AG04450 (cell line): ENCODE measurements at regions not wholly inside any gene's neighbourhood (a gene's known extent, or its start where the extent isn't known, plus 50 kb on each side); places are given as distances from the start of the nearest gene placed in this dataset.

Experiments used
- CTCF ChIA-PET: fragments of 300-600, 350-600 bp; formaldehyde crosslinking; extraction: SDS; loops from one replicate; lab custom pipeline; 2022; ENCODE audit warnings: antibody characterized with exemption, inconsistent platforms; lab: Charles Lee
- POLR2A ChIA-PET: fragments of 350-600 bp; formaldehyde crosslinking; extraction: SDS; loops from one replicate; lab custom pipeline; 2021; ENCODE audit warnings: antibody characterized with exemption, inconsistent platforms; lab: Yijun Ruan, JAX
- DNase-seq: peaks from one replicate; pipeline ENCODE4 v3.0.0-alpha.2; 2011; ENCODE audit warnings: low read depth, low spot score
- H3K27ac ChIP-seq: one replicate; pipeline ENCODE4 v1.5.1; 2012; ENCODE audit warnings: low read depth, low read length, control low read depth
- H3K27me3 ChIP-seq: one replicate; pipeline ENCODE4 v1.6.0; 2012; ENCODE audit warnings: low read length; ENCODE audit not compliant: control insufficient read depth, insufficient read depth
- H3K4me3 ChIP-seq: 2 replicates; pipeline ENCODE4 v1.5.1; 2011; ENCODE audit warnings: mild to moderate bottlenecking, low read depth, low read length, control low read depth
- H3K9me3 ChIP-seq: 2 replicates; pipeline ENCODE4 v1.5.1; 2012; ENCODE audit warnings: low read length; ENCODE audit not compliant: control insufficient read depth, insufficient read depth
- TF ChIP-seq, protein P1 (sequence below): IDR thresholded peaks from 2 replicates; pipeline ENCODE4 v1.5.1; 2011; ENCODE audit warnings: low read depth, low read length, control low read depth, inconsistent platforms

DNA sequence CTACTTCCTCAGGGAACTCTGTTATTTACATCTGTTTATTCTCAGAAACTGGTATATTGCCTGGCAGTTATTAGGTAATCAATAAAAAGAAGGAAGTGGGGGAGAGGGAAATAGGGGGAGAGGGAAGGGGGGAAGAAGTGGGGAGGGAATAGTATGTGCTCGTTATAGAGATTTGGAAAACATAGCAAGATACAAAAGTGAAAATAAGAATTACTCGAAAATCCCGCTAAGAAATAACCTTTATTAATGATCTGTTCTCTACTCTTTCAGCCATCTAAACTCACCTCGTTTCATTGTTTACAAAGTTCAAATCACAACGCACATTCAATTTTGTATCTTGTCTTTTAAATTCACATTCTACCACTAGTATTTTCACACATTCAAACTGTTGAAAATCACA, 63.0 kb upstream of the CDCA7L start:
- H3K27ac ChIP-seq = no peak overlapping the region
- H3K27me3 ChIP-seq = peaks cover 5% of the 10 kb centered on the region
- POLR2A ChIA-PET = no interaction called here
- CTCF ChIA-PET = interaction anchor here (0.6 kb wide), 1 partner anchor 36 kb away, joined by 3 read pairs; no protein-coding TSS in a partner anchor
- DNase-seq = no peak
- TF ChIP-seq, protein P1, sequence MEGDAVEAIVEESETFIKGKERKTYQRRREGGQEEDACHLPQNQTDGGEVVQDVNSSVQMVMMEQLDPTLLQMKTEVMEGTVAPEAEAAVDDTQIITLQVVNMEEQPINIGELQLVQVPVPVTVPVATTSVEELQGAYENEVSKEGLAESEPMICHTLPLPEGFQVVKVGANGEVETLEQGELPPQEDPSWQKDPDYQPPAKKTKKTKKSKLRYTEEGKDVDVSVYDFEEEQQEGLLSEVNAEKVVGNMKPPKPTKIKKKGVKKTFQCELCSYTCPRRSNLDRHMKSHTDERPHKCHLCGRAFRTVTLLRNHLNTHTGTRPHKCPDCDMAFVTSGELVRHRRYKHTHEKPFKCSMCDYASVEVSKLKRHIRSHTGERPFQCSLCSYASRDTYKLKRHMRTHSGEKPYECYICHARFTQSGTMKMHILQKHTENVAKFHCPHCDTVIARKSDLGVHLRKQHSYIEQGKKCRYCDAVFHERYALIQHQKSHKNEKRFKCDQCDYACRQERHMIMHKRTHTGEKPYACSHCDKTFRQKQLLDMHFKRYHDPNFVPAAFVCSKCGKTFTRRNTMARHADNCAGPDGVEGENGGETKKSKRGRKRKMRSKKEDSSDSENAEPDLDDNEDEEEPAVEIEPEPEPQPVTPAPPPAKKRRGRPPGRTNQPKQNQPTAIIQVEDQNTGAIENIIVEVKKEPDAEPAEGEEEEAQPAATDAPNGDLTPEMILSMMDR = no peak
- H3K9me3 ChIP-seq = no peaks in the 10 kb centered on the region
- no peak overlapping the region for H3K4me3 ChIP-seq

DNA sequence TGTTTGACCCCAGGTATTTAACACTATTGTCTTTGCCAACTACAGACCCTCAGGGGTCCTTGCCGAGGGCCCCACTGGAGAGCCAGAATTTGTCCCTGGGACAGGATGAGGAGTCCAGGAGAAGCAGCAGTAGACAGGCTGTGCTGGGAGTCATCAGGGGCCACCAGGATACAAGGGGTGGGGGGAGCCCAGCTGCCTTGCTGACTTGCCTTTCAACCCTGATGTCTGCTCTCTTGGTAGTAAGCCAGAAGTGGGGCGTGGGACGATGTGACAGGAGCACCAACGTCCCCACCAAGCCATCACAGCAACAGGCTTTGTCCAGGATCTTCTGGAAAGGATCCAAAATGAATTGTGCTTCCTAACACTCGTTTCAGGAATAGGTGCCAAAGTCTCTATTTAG, 62.4 kb upstream of the CDCA7L start:
- Histone ChIP-seq H3K9me3 (no peaks in the 10 kb centered on the region), H3K27ac (no peak overlapping the region), H3K27me3 (peaks cover 5% of the 10 kb centered on the region), H3K4me3 (no peak overlapping the region)
- no peak for DNase-seq
- ChIA-PET CTCF (interaction anchor here (0.7 kb wide), 1 partner anchor 20 kb away, joined by 4 read pairs; no protein-coding TSS in a partner anchor), POLR2A (no interaction called here)
- TF ChIP-seq, protein P1 = no peak

DNA sequence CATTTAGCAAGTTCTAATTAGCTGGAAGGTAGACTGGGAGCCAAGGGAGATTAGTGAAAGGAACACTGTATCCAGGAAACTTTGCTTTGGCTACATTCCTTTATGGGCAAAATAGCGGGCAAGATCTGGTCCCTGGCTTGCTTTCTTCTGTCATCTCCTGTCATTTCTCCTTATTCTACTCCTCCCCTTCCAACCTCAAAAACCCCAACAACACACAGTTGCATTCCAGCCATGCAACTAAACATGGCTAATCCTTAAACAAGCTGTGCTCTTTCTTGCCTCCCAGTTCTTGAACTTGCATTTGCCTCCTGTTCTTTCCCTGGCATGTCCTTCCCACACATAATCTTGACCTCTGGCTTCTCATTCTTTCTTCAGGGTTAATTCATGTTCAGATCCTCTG, 59.5 kb upstream of the CDCA7L start:
- Histone ChIP-seq H3K4me3 (no peak overlapping the region), H3K27ac (no peak overlapping the region), H3K9me3 (no peaks in the 10 kb centered on the region), H3K27me3 (peaks cover 6% of the 10 kb centered on the region)
- ChIA-PET CTCF (interaction anchor here (0.6 kb wide), 1 partner anchor 493 kb away, joined by 3 read pairs; no protein-coding TSS in a partner anchor), POLR2A (no interaction called here)
- TF ChIP-seq, protein P1 = no peak
- no peak for DNase-seq

DNA sequence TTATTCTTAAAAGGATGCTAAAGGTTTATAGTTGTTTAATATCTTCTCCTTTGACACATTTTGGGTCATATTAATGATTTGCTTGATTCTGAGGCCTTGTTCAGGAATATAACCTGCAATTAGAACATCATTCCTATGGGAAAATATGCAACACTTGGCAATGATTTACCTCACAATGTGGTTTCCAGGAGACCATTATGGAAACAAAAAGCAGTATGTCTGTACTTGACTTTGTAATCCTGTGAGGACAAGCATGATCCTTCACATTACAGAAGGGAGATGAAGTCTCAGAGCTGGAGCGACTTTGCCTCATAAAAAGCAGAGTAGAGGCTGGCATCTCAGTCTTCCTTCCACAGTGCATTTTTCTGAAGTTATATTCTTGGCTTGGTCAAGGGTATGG, 57.0 kb upstream of the CDCA7L start:
- DNase-seq = no peak
- H3K9me3 ChIP-seq = no peaks in the 10 kb centered on the region
- TF ChIP-seq, protein P1 = no peak
- no peak overlapping the region for H3K4me3 ChIP-seq
- no peak overlapping the region for H3K27ac ChIP-seq
- ChIA-PET CTCF (interaction anchor here (0.9 to 2.2 kb wide), 10 partner anchors 8 to 749 kb away, joined by 3 to 14 read pairs (median 4); no protein-coding TSS in a partner anchor), POLR2A (no interaction called here)
- peaks cover 6% of the 10 kb centered on the region for H3K27me3 ChIP-seq

DNA sequence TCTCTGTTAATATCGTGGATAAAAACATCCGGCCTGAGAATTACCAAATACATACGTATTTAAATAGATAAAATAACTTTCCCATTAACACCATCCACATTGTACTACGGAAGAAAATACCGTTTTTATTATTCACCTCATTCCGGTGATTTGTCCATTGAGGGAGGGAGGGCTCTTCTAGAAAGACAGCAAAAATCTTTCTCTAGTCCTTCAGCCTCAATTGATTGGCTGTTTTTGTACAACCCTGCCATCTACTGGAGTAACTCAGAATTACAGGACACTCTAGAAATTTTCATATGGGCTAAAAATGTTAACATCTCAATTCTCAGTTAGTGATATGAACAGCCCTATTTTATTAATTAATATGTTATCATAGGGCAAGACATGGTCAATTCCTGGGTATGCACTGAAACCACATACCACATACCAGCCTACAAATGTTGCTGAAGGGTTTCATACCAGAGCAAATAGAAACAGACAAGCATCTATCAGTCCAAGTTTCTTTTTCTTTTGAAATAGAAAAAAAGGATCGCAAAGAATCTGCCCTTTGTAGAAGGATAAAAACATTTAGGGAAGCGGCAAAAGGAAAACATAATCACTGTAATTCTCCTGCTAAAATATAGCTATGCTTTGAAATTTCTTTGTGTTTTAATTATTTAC, 55.8 kb upstream of the CDCA7L start:
- CTCF ChIA-PET = interaction anchor here (0.6 to 2.2 kb wide), 18 partner anchors 8 to 748 kb away, joined by 3 to 14 read pairs (median 4); no protein-coding TSS in a partner anchor
- POLR2A ChIA-PET = no interaction called here

More for the DNA sequence above, 55.8 kb upstream of the CDCA7L start:
- H3K9me3 ChIP-seq = no peaks in the 10 kb centered on the region
- H3K4me3 ChIP-seq = no peak overlapping the region
- DNase-seq = peak; percentile 16
- no peak overlapping the region for H3K27ac ChIP-seq
- TF ChIP-seq, protein P1 = peak; percentile 83
- H3K27me3 ChIP-seq = peaks cover 2% of the 10 kb centered on the region
